ENCODE measurements at regions not wholly inside any gene's neighbourhood (a gene's known extent, or its start where the extent isn't known, plus 50 kb on each side); places are given as distances from the start of the nearest gene placed in this dataset.

DNA sequence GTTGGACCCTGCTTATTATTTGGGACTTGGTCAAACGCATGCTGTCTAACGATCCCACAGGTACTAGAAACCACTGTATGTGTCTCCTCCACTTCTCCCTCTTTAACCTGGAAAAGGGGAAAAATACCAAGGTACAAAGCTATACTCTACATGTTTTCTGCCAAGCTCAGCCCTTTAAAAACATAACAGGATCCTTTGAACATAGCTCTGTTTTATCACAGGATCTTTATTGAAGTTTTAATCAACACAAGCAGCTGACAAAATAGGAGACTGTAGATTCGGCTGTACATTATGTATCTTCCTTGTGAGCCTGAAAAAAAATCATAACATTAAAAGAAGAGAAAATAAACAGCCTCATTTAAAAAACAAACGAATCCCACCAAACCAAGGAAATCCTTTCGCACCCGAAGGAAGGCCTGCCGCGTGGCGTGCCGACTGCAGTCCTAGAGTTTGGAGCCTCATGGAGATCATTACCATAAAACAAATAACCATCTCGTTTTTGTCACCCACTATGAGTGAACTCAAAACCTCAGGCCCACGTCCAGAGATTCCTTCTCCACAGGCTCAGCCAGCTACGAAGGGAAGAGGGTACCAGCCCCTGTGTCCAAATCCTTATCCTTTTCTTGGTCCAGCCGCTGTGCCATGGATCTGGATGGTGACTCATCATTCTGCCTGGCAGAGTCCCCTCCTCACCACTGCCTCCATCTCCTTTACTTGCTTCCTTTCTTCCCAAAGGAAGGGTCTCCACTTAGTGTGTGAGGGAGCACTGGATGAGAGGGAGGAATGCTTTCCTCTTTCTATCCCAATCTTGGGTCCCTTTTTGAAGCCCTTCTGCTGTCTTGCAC is 651.1 kb downstream of the CCDC171 start:
- Mint-ChIP-seq H3K4me3 (ENCODE audit: unreplicated experiment) (no peak overlapping the region), H3K27ac (ENCODE audit: unreplicated experiment) (no peak overlapping the region), H3K36me3 (ENCODE audit: low read depth, unreplicated experiment) (no peaks in the 10 kb centered on the region), H3K9me3 (ENCODE audit: unreplicated experiment) (no peaks in the 10 kb centered on the region), H3K27me3 (ENCODE audit: unreplicated experiment) (no peaks in the 10 kb centered on the region), H3K4me1 (ENCODE audit: unreplicated experiment) (peaks cover 22% of the 10 kb centered on the region)
- TF ChIP-seq, protein P1, sequence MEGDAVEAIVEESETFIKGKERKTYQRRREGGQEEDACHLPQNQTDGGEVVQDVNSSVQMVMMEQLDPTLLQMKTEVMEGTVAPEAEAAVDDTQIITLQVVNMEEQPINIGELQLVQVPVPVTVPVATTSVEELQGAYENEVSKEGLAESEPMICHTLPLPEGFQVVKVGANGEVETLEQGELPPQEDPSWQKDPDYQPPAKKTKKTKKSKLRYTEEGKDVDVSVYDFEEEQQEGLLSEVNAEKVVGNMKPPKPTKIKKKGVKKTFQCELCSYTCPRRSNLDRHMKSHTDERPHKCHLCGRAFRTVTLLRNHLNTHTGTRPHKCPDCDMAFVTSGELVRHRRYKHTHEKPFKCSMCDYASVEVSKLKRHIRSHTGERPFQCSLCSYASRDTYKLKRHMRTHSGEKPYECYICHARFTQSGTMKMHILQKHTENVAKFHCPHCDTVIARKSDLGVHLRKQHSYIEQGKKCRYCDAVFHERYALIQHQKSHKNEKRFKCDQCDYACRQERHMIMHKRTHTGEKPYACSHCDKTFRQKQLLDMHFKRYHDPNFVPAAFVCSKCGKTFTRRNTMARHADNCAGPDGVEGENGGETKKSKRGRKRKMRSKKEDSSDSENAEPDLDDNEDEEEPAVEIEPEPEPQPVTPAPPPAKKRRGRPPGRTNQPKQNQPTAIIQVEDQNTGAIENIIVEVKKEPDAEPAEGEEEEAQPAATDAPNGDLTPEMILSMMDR (IDR thresholded peaks at IDR 0.05; ENCODE audit: unreplicated experiment): no peak
- DNase-seq (ENCODE audit: low spot score): no peak

DNA sequence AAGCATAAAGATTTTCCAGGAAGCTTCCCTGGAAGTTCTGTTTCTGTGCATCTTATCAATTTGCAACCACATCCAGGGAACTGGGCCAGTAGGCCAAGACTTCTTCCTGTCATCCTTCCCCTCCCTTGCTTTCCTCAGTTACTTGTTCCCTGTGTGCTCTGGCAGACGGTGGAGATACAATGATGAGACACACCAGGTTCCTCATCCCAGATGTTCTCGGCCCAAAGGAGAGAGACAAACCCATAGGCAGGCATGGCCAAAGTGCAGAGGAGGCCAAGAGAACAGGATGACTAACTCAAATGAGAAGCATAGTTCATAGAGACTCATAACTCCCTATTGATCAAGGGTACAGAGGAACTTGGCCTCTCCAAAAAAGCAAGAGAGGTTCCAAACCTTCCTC is 652.6 kb downstream of the CCDC171 start:
- Mint-ChIP-seq H3K4me3 (ENCODE audit: unreplicated experiment) (no peak overlapping the region), H3K27me3 (ENCODE audit: unreplicated experiment) (no peaks in the 10 kb centered on the region), H3K27ac (ENCODE audit: unreplicated experiment) (no peak overlapping the region), H3K4me1 (ENCODE audit: unreplicated experiment) (peaks cover 24% of the 10 kb centered on the region), H3K9me3 (ENCODE audit: unreplicated experiment) (no peaks in the 10 kb centered on the region), H3K36me3 (ENCODE audit: low read depth, unreplicated experiment) (no peaks in the 10 kb centered on the region)
- no peak for DNase-seq (ENCODE audit: low spot score)
- TF ChIP-seq, protein P1 (IDR thresholded peaks at IDR 0.05; ENCODE audit: unreplicated experiment): no peak

DNA sequence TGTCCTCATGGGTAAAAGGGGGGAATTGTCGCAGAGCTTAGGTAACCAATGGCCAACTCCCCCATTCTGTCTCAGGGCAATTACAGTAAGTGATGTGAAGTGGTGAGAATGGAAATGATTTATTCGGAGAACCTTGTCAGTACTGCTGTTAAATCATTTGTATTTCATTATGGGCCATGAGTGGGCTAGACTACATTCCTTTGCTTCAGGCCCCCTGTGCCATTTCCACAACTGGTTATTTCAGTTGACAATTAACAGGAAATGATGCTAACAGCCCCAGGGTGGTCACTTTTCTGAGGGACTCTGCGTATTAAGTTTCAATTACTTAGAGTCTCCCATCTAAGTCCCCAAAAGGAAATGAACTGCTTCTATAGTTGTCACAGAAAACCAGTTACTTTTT is 653.7 kb downstream of the CCDC171 start:
- Mint-ChIP-seq H3K27ac (ENCODE audit: unreplicated experiment) (peak overlapping the region; percentile 90), H3K27me3 (ENCODE audit: unreplicated experiment) (no peaks in the 10 kb centered on the region), H3K4me3 (ENCODE audit: unreplicated experiment) (no peak overlapping the region), H3K4me1 (ENCODE audit: unreplicated experiment) (peaks cover 24% of the 10 kb centered on the region), H3K36me3 (ENCODE audit: low read depth, unreplicated experiment) (no peaks in the 10 kb centered on the region), H3K9me3 (ENCODE audit: unreplicated experiment) (no peaks in the 10 kb centered on the region)
- no peak for DNase-seq (ENCODE audit: low spot score)
- TF ChIP-seq, protein P1 (IDR thresholded peaks at IDR 0.05; ENCODE audit: unreplicated experiment): no peak

DNA sequence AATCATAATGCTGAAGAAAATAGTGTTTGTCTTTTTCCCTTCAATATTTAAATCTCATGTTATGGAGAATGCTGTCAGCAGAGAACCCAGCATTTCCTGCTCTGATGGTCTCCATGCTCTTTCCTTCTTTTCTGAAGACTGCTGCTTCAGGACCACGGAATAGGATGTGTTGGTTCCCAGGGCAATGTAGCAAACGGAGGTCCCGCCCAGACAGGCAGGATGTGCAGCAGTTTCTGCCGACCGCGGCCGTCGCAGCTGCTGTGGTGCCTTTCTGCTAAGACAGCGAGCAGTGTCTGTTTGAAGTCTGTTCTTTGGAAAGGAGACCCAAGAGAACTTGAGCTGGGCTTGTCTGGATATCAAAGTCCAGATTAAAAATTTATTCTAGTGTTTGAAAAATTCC is 654.3 kb downstream of the CCDC171 start:
- H3K4me3 Mint-ChIP-seq (ENCODE audit: unreplicated experiment): no peak overlapping the region
- H3K27ac Mint-ChIP-seq (ENCODE audit: unreplicated experiment): peak overlapping the region; percentile 82
- no peaks in the 10 kb centered on the region for H3K9me3 Mint-ChIP-seq (ENCODE audit: unreplicated experiment)
- TF ChIP-seq, protein P1 (IDR thresholded peaks at IDR 0.05; ENCODE audit: unreplicated experiment): no peak
- peak; percentile 64 for DNase-seq (ENCODE audit: low spot score)
- H3K4me1 Mint-ChIP-seq (ENCODE audit: unreplicated experiment): peaks cover 24% of the 10 kb centered on the region
- H3K36me3 Mint-ChIP-seq (ENCODE audit: low read depth, unreplicated experiment): no peaks in the 10 kb centered on the region
- no peaks in the 10 kb centered on the region for H3K27me3 Mint-ChIP-seq (ENCODE audit: unreplicated experiment)

DNA sequence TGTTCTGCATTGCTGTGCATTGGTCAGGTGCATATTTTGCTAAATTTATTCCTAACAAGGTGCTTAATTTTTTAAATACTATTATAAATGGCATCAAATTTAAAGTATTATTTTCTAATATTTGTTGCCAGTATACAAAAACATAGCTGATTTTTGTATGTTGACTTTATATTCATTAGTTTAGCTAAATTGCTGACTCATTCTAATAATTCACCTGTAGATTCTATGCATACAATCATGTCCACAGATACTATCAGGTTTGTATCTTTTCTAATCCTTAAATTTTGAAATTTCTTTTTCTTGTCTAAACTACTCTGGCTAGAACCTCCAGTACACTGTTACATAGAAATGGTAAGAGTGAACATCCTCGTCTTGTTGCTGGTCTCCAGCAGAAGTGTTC is 657.6 kb downstream of the CCDC171 start:
- DNase-seq (ENCODE audit: low spot score): no peak
- H3K4me3 Mint-ChIP-seq (ENCODE audit: unreplicated experiment): no peak overlapping the region
- no peaks in the 10 kb centered on the region for H3K9me3 Mint-ChIP-seq (ENCODE audit: unreplicated experiment)
- TF ChIP-seq, protein P1 (IDR thresholded peaks at IDR 0.05; ENCODE audit: unreplicated experiment): no peak
- no peaks in the 10 kb centered on the region for H3K36me3 Mint-ChIP-seq (ENCODE audit: low read depth, unreplicated experiment)
- no peaks in the 10 kb centered on the region for H3K27me3 Mint-ChIP-seq (ENCODE audit: unreplicated experiment)
- H3K4me1 Mint-ChIP-seq (ENCODE audit: unreplicated experiment): peaks cover 20% of the 10 kb centered on the region
- no peak overlapping the region for H3K27ac Mint-ChIP-seq (ENCODE audit: unreplicated experiment)

Data from endothelial cell (in vitro differentiated cells).